ENCODE measurements at regions not wholly inside any gene's neighbourhood (a gene's known extent, or its start where the extent isn't known, plus 50 kb on each side); places are given as distances from the start of the nearest gene placed in this dataset.

- DNase-seq (ENCODE audit: low spot score in 2 of 2) (no peak), ATAC-seq (no peak)
- no peaks in the 10 kb centered on the region for H3K9me3 Mint-ChIP-seq
- no peaks in the 10 kb centered on the region for H3K36me3 Mint-ChIP-seq
- H3K27ac Mint-ChIP-seq: no peak overlapping the region
These were observed 154.0 kb downstream of the TMEM132E start for GRCh38 chr17:34733333-34733732.

GRCh38 chr17:34730816-34731215 lies 151.4 kb downstream of the TMEM132E start:
- no peak overlapping the region for H3K27ac Mint-ChIP-seq
- H3K36me3 Mint-ChIP-seq: no peaks in the 10 kb centered on the region
- DNase-seq (ENCODE audit: low spot score in 2 of 2): no peak
- no peak for ATAC-seq
- no peaks in the 10 kb centered on the region for H3K9me3 Mint-ChIP-seq

- ATAC-seq: no peak
- DNase-seq (ENCODE audit: low spot score in 2 of 2): no peak
- Mint-ChIP-seq H3K36me3 (no peaks in the 10 kb centered on the region), H3K9me3 (no peaks in the 10 kb centered on the region), H3K27ac (no peak overlapping the region)
These were observed 149.5 kb downstream of the TMEM132E start for GRCh38 chr17:34728771-34729310.

GRCh38 chr17:34727601-34728000 lies 148.2 kb downstream of the TMEM132E start:
- Mint-ChIP-seq H3K9me3 (no peaks in the 10 kb centered on the region), H3K36me3 (no peaks in the 10 kb centered on the region), H3K27ac (no peak overlapping the region)
- DNase-seq (ENCODE audit: low spot score in 2 of 2) (no peak), ATAC-seq (no peak)

- H3K36me3 Mint-ChIP-seq: no peaks in the 10 kb centered on the region
- no peaks in the 10 kb centered on the region for H3K9me3 Mint-ChIP-seq
- ATAC-seq (no peak), DNase-seq (ENCODE audit: low spot score in 2 of 2) (no peak)
- H3K27ac Mint-ChIP-seq: peak overlapping the region in 1 of 2 donors; percentile 12
These were observed 147.4 kb downstream of the TMEM132E start for GRCh38 chr17:34726536-34727384.

GRCh38 chr17:34725725-34726124 lies 146.3 kb downstream of the TMEM132E start:
- DNase-seq (ENCODE audit: low spot score in 2 of 2): no peak
- ATAC-seq: no peak
- H3K9me3 Mint-ChIP-seq: no peaks in the 10 kb centered on the region

GRCh38 chr17:34725008-34725407 lies 145.6 kb downstream of the TMEM132E start:
- ATAC-seq: no peak
- Mint-ChIP-seq H3K36me3 (no peaks in the 10 kb centered on the region), H3K27ac (no peak overlapping the region), H3K9me3 (no peaks in the 10 kb centered on the region)
- DNase-seq (ENCODE audit: low spot score in 2 of 2): no peak

More at GRCh38 chr17:34725725-34726124, 146.3 kb downstream of the TMEM132E start:
- Mint-ChIP-seq H3K36me3 (no peaks in the 10 kb centered on the region), H3K27ac (no peak overlapping the region)

GRCh38 chr17:34723875-34724274 lies 144.5 kb downstream of the TMEM132E start:
- no peak for ATAC-seq
- Mint-ChIP-seq H3K9me3 (no peaks in the 10 kb centered on the region), H3K27ac (no peak overlapping the region), H3K36me3 (no peaks in the 10 kb centered on the region)
- no peak for DNase-seq (ENCODE audit: low spot score in 2 of 2)

- no peak overlapping the region for H3K27ac Mint-ChIP-seq
- no peak for DNase-seq (ENCODE audit: low spot score in 2 of 2)
- no peaks in the 10 kb centered on the region for H3K9me3 Mint-ChIP-seq
- ATAC-seq: no peak
- no peaks in the 10 kb centered on the region for H3K36me3 Mint-ChIP-seq
These were observed 141.9 kb downstream of the TMEM132E start for GRCh38 chr17:34721326-34721725.

- DNase-seq (ENCODE audit: low spot score in 2 of 2) (no peak), ATAC-seq (no peak)
- no peaks in the 10 kb centered on the region for H3K36me3 Mint-ChIP-seq
- H3K27ac Mint-ChIP-seq: no peak overlapping the region
- H3K9me3 Mint-ChIP-seq: no peaks in the 10 kb centered on the region
These were observed 141.4 kb downstream of the TMEM132E start for GRCh38 chr17:34720760-34721159.

GRCh38 chr17:34719569-34719968 lies 140.2 kb downstream of the TMEM132E start:
- ATAC-seq (no peak), DNase-seq (ENCODE audit: low spot score in 2 of 2) (no peak)
- Mint-ChIP-seq H3K36me3 (no peaks in the 10 kb centered on the region), H3K9me3 (no peaks in the 10 kb centered on the region), H3K27ac (no peak overlapping the region)

GRCh38 chr17:34717092-34717491 lies 137.7 kb downstream of the TMEM132E start:
- DNase-seq (ENCODE audit: low spot score in 2 of 2) (no peak), ATAC-seq (no peak)
- no peaks in the 10 kb centered on the region for H3K36me3 Mint-ChIP-seq
- H3K9me3 Mint-ChIP-seq: no peaks in the 10 kb centered on the region
- H3K27ac Mint-ChIP-seq: no peak overlapping the region

- Mint-ChIP-seq H3K27ac (no peak overlapping the region), H3K36me3 (no peaks in the 10 kb centered on the region), H3K9me3 (no peaks in the 10 kb centered on the region)
- ATAC-seq (no peak), DNase-seq (ENCODE audit: low spot score in 2 of 2) (no peak)
These were observed 136.9 kb downstream of the TMEM132E start for GRCh38 chr17:34716291-34716690.

- Mint-ChIP-seq H3K27ac (peak overlapping the region in 1 of 2 donors; percentile 19), H3K36me3 (no peaks in the 10 kb centered on the region), H3K9me3 (no peaks in the 10 kb centered on the region)
- DNase-seq (ENCODE audit: low spot score in 2 of 2) (no peak), ATAC-seq (no peak)
These were observed 136.1 kb downstream of the TMEM132E start for GRCh38 chr17:34715504-34715903.

GRCh38 chr17:34714475-34715410 lies 135.4 kb downstream of the TMEM132E start:
- H3K9me3 Mint-ChIP-seq: no peaks in the 10 kb centered on the region
- ATAC-seq (no peak), DNase-seq (ENCODE audit: low spot score in 2 of 2) (no peak)
- no peaks in the 10 kb centered on the region for H3K36me3 Mint-ChIP-seq
- no peak overlapping the region for H3K27ac Mint-ChIP-seq

GRCh38 chr17:34713687-34714086 lies 134.3 kb downstream of the TMEM132E start:
- H3K36me3 Mint-ChIP-seq: no peaks in the 10 kb centered on the region
- DNase-seq (ENCODE audit: low spot score in 2 of 2): no peak
- H3K9me3 Mint-ChIP-seq: no peaks in the 10 kb centered on the region
- H3K27ac Mint-ChIP-seq: no peak overlapping the region
- ATAC-seq: no peak

Data from activated naive CD4-positive, alpha-beta T cell treated with anti-CD3 and anti-CD28 coated beads, Interleukin-2, amount 50 U/mL, for 72 hours (primary cell).